CD4-positive, alpha-beta T cell (primary cell): ENCODE measurements at regions not wholly inside any gene's neighbourhood (a gene's known extent, or its start where the extent isn't known, plus 50 kb on each side); places are given as distances from the start of the nearest gene placed in this dataset.

Experiments used
- ATAC-seq: fragments of 200-7000 bp; cut with Tn5 transposase; one replicate; pipeline ENCODE4 v1.10.0; 2022; ENCODE audit warnings: mild to moderate bottlenecking; ENCODE audit not compliant: poor library complexity
- CTCF ChIA-PET: fragments of 350-600 bp; sonication (Branson Sonifier 250); formaldehyde crosslinking; loops from one replicate; lab custom pipeline; 2021; ENCODE audit warnings: antibody characterized with exemption, inconsistent platforms; lab: Charles Lee
- POLR2A ChIA-PET: fragments of 350-600 bp; sonication (Branson Sonifier 250); formaldehyde crosslinking; loops from one replicate; lab custom pipeline; 2021; ENCODE audit warnings: antibody characterized with exemption, inconsistent platforms; lab: Charles Lee
- DNase-seq, 14 experiments: peaks; one replicate each; pipeline ENCODE4 v3.0.0-alpha.2; 2013 to 2020; ENCODE audit warnings: mixed read lengths in 2 of 14
- H3K27ac ChIP-seq, 2 donors: one replicate each; pipeline versions ENCODE4 v1.5.1 to v1.7.0; 2013; ENCODE audit warnings: low read length in 2 of 2, low read depth in 1 of 2, mild to moderate bottlenecking in 1 of 2
- H3K27me3 ChIP-seq, 2 experiments: 1 replicate in 1 of 2; 2 replicates in 1 of 2; pipeline versions ENCODE4 v1.6.1 to v1.7.0; 2013; ENCODE audit warnings: low read length in 2 of 2, control low read depth in 1 of 2, mild to moderate bottlenecking in 1 of 2, moderate library complexity in 1 of 2; ENCODE audit not compliant: insufficient read depth in 2 of 2, control insufficient read depth in 1 of 2
- H3K36me3 ChIP-seq: one replicate; pipeline ENCODE4 v1.6.1; 2013; ENCODE audit warnings: low read length, control low read depth; ENCODE audit not compliant: insufficient read depth
- H3K4me1 ChIP-seq: one replicate; pipeline ENCODE4 v1.6.1; 2013; ENCODE audit warnings: low read length, control low read depth; ENCODE audit not compliant: insufficient read depth
- H3K4me3 ChIP-seq: one replicate; pipeline ENCODE4 v1.5.1; 2013; ENCODE audit warnings: mild to moderate bottlenecking, low read length, moderate library complexity
- H3K9me3 ChIP-seq, 2 experiments: 1 replicate in 1 of 2; 2 replicates in 1 of 2; pipeline versions ENCODE4 v1.6.1 to v1.7.0; 2013; ENCODE audit warnings: low read length in 2 of 2, mild to moderate bottlenecking in 2 of 2, control low read depth in 1 of 2, moderate library complexity in 1 of 2; ENCODE audit not compliant: control insufficient read depth in 1 of 2, insufficient read depth in 1 of 2
- H3K27ac Mint-ChIP-seq: one replicate; pipeline ENCODE4 v1.8.0; 2020; ENCODE audit warnings: mixed read lengths
- H3K27me3 Mint-ChIP-seq: one replicate; pipeline ENCODE4 v1.8.0; 2021; ENCODE audit warnings: mixed read lengths
- H3K36me3 Mint-ChIP-seq: one replicate; pipeline ENCODE4 v1.8.0; 2021; ENCODE audit warnings: low read depth, mixed read lengths
- H3K4me1 Mint-ChIP-seq: one replicate; pipeline ENCODE4 v1.8.0; 2021; ENCODE audit warnings: low read depth, mixed read lengths
- H3K4me3 Mint-ChIP-seq: one replicate; pipeline ENCODE4 v1.8.0; 2020; ENCODE audit warnings: mild to moderate bottlenecking, mixed read lengths
- H3K9me3 Mint-ChIP-seq: one replicate; pipeline ENCODE4 v1.8.0; 2020; ENCODE audit warnings: mixed read lengths
- intact Hi-C, 2 experiments: fragments of 100-400 bp; cut with DNase I in 1 of 2; cut with micrococcal nuclease in 1 of 2; formaldehyde crosslinking; loops; one replicate each; pipeline versions ENCODE4 v1.15.1 to v1.9.0; 2023 to 2025; cut with DNase I, micrococcal nuclease
- TF ChIP-seq, protein P1 (sequence below): fragments of 200-600 bp; IDR thresholded peaks from one replicate; pipeline ENCODE4 v1.8.0; 2022; ENCODE audit warnings: antibody characterized with exemption, mild to moderate bottlenecking

- Mint-ChIP-seq H3K36me3 (no peaks in the 10 kb centered on the region), H3K27me3 (no peaks in the 10 kb centered on the region), H3K4me1 (no peaks in the 10 kb centered on the region), H3K9me3 (no peaks in the 10 kb centered on the region), H3K27ac (no peak overlapping the region), H3K4me3 (no peak overlapping the region)
- H3K27me3 ChIP-seq, result no peaks in the 10 kb centered on the region
- no peaks in the 10 kb centered on the region for H3K36me3 ChIP-seq
- no peak overlapping the region for H3K27ac ChIP-seq
- no peak overlapping the region for H3K4me3 ChIP-seq
- CTCF ChIA-PET, result no interaction called here
- no peaks in the 10 kb centered on the region for H3K4me1 ChIP-seq
- peaks cover 0 to 3% of the 10 kb centered on the region in 2 experiments for H3K9me3 ChIP-seq
- DNase-seq, result no peak
- ATAC-seq, result no peak
- POLR2A ChIA-PET, result no interaction called here
- intact Hi-C loops, result no loop called here
- TF ChIP-seq, protein P1, sequence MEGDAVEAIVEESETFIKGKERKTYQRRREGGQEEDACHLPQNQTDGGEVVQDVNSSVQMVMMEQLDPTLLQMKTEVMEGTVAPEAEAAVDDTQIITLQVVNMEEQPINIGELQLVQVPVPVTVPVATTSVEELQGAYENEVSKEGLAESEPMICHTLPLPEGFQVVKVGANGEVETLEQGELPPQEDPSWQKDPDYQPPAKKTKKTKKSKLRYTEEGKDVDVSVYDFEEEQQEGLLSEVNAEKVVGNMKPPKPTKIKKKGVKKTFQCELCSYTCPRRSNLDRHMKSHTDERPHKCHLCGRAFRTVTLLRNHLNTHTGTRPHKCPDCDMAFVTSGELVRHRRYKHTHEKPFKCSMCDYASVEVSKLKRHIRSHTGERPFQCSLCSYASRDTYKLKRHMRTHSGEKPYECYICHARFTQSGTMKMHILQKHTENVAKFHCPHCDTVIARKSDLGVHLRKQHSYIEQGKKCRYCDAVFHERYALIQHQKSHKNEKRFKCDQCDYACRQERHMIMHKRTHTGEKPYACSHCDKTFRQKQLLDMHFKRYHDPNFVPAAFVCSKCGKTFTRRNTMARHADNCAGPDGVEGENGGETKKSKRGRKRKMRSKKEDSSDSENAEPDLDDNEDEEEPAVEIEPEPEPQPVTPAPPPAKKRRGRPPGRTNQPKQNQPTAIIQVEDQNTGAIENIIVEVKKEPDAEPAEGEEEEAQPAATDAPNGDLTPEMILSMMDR, result no peak
Measured at GRCh38 chr3:109644332-109644731, 307.0 kb upstream of the DPPA4 start.

DNA sequence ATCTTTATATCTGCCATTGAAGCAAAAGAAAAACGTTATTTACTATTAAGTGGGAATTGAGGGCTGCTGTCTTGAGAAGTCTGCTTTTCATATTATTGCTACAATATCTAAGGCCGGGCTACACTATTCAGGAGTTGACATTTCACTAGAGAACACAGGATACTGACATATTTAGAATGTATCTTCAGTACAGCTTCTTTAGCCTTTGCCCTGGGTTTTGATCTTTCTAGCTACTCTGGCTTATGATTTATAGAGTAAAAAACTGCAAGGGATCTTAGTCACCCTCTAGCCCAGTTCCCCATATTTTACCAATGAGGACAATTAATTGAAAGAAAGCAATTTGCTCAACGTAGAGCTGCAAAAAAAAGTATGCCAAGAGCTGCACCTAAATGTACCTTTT, 307.4 kb upstream of the DPPA4 start:
- TF ChIP-seq, protein P1, result no peak
- H3K36me3 Mint-ChIP-seq, result no peaks in the 10 kb centered on the region
- ChIA-PET POLR2A (no interaction called here), CTCF (no interaction called here)
- Histone ChIP-seq H3K27me3 (no peaks in the 10 kb centered on the region), H3K9me3 (peaks cover 0 to 3% of the 10 kb centered on the region in 2 experiments), H3K4me1 (no peaks in the 10 kb centered on the region), H3K4me3 (no peak overlapping the region), H3K36me3 (no peaks in the 10 kb centered on the region), H3K27ac (no peak overlapping the region)
- H3K4me3 Mint-ChIP-seq, result no peak overlapping the region
- H3K4me1 Mint-ChIP-seq, result no peaks in the 10 kb centered on the region
- DNase-seq (no peak), ATAC-seq (no peak)
- intact Hi-C loops, result no loop called here
- no peaks in the 10 kb centered on the region for H3K27me3 Mint-ChIP-seq
- no peaks in the 10 kb centered on the region for H3K9me3 Mint-ChIP-seq
- H3K27ac Mint-ChIP-seq, result no peak overlapping the region

GRCh38 chr3:109648027-109648426, 310.7 kb upstream of the DPPA4 start:
- peaks cover 0 to 3% of the 10 kb centered on the region in 2 experiments for H3K9me3 ChIP-seq
- no peaks in the 10 kb centered on the region for H3K4me1 ChIP-seq
- no peak overlapping the region for H3K4me3 ChIP-seq
- H3K4me1 Mint-ChIP-seq, result no peaks in the 10 kb centered on the region
- H3K9me3 Mint-ChIP-seq, result no peaks in the 10 kb centered on the region
- ChIA-PET CTCF (no interaction called here), POLR2A (no interaction called here)
- H3K4me3 Mint-ChIP-seq, result no peak overlapping the region
- H3K27ac Mint-ChIP-seq, result no peak overlapping the region
- H3K27me3 ChIP-seq, result no peaks in the 10 kb centered on the region
- no peaks in the 10 kb centered on the region for H3K36me3 Mint-ChIP-seq
- H3K27me3 Mint-ChIP-seq, result no peaks in the 10 kb centered on the region
- DNase-seq (no peak), ATAC-seq (no peak)
- TF ChIP-seq, protein P1, result no peak
- no peaks in the 10 kb centered on the region for H3K36me3 ChIP-seq
- H3K27ac ChIP-seq, result no peak overlapping the region
- intact Hi-C loops, result no loop called here
